K562 (cell line): ENCODE measurements at regions not wholly inside any gene's neighbourhood (a gene's known extent, or its start where the extent isn't known, plus 50 kb on each side); places are given as distances from the start of the nearest gene placed in this dataset.

Experiments
- ATAC-seq: fragments of 200-7000 bp; cut with Tn5 transposase; 3 replicates; pipeline ENCODE4 v1.9.1; 2020; ENCODE audit warnings: moderate library complexity
- BruUV-seq: library from RNA; stranded (reverse); fragments of 400-500 nt; replicated peaks from 2 replicates; lab custom pipeline; 2021; lab: Mats Ljungman, UMichigan
- CTCF ChIA-PET: fragments of 300-600 bp; formaldehyde crosslinking; extraction: SDS; loops from one replicate; lab custom pipeline; 2021; ENCODE audit warnings: low intra/inter-chr PET ratio; lab: Yijun Ruan, JAX
- POLR2A ChIA-PET: fragments of 300-600, 350-650 bp; sonication (Branson Sonifier 250); formaldehyde crosslinking; extraction: SDS; loops from one replicate; lab custom pipeline; 2021; ENCODE audit warnings: antibody characterized with exemption, inconsistent platforms; lab: Yijun Ruan, JAX
- DNase-seq, 4 experiments: peaks; one replicate each; pipeline versions ENCODE4 v3.0.0 to v3.0.0-alpha.2; 2011 to 2018; ENCODE audit warnings: low spot score in 3 of 4, mixed read lengths in 3 of 4; ENCODE audit errors: extremely low read depth in 1 of 4
- FAIRE-seq: peaks from 2 replicates; lab custom pipeline; 2011; peaks lifted over from hg19 to GRCh38; lab: Jason Lieb, UNC
- H2AFZ ChIP-seq: 2 replicates; pipeline ENCODE4 v1.6.0; 2011; ENCODE audit warnings: low read depth, low read length, control low read depth, inconsistent platforms
- H3K27ac ChIP-seq: fragments of 200-600 bp; 3 replicates; pipeline ENCODE4 v1.8.0; 2011; ENCODE audit warnings: low read depth, mild to moderate bottlenecking, control low read depth, inconsistent platforms, low read length, moderate library complexity, mixed read lengths; ENCODE audit errors: extremely low read depth
- H3K27me3 ChIP-seq, 2 experiments: fragments of 300-600 bp in 1 of 2; 2 replicates in 1 of 2; 3 replicates in 1 of 2; pipeline versions ENCODE4 v1.6.0 to v1.8.0; 2011; ENCODE audit warnings: inconsistent platforms in 2 of 2, low read length in 2 of 2, mild to moderate bottlenecking in 1 of 2, mixed read lengths in 1 of 2, moderate library complexity in 1 of 2; ENCODE audit not compliant: control insufficient read depth in 2 of 2, insufficient read depth in 2 of 2
- H3K36me3 ChIP-seq: fragments of 300-600 bp; 3 replicates; pipeline ENCODE4 v1.8.0; 2011; ENCODE audit warnings: mild to moderate bottlenecking, low read length, inconsistent platforms; ENCODE audit not compliant: control insufficient read depth, insufficient read depth
- H3K4me1 ChIP-seq, 2 experiments: fragments of 200-600 bp in 1 of 2; replicated peaks in 1 of 2; 2 replicates in 1 of 2; 3 replicates in 1 of 2; pipeline versions ENCODE4 v1.5.1 to v1.8.0; 2011; ENCODE audit warnings: inconsistent platforms in 2 of 2, low read length in 2 of 2, mild to moderate bottlenecking in 1 of 2, mixed read lengths in 1 of 2, moderate library complexity in 1 of 2; ENCODE audit not compliant: control insufficient read depth in 2 of 2, insufficient read depth in 2 of 2
- H3K4me2 ChIP-seq: 2 replicates; pipeline ENCODE4 v1.6.1; 2011; ENCODE audit warnings: low read length, control low read depth, inconsistent platforms, mixed read lengths; ENCODE audit not compliant: insufficient read depth
- H3K4me3 ChIP-seq: fragments of 200-600 bp; sonication (generic), shearing (Covaris generic); 2 replicates; pipeline ENCODE4 v1.5.1; 2016; ENCODE audit warnings: control low read depth, inconsistent platforms
- H3K79me2 ChIP-seq: fragments of 200-600 bp; 3 replicates; pipeline ENCODE4 v1.8.0; 2011; ENCODE audit warnings: low read length, inconsistent platforms; ENCODE audit not compliant: control insufficient read depth, insufficient read depth
- H3K9ac ChIP-seq, 2 experiments: 2 replicates each; pipeline versions ENCODE4 v1.6.0 to v1.6.1; 2011; ENCODE audit warnings: low read depth in 2 of 2, low read length in 2 of 2, control low read depth in 1 of 2, inconsistent platforms in 1 of 2, mild to moderate bottlenecking in 1 of 2, mixed read lengths in 1 of 2; ENCODE audit not compliant: insufficient read depth in 1 of 2
- H3K9me1 ChIP-seq: one replicate; pipeline ENCODE4 v1.6.0; 2011; ENCODE audit warnings: inconsistent platforms, mild to moderate bottlenecking, low read length, moderate library complexity; ENCODE audit not compliant: control insufficient read depth, insufficient read depth
- H3K9me3 ChIP-seq: replicated peaks from 2 replicates; pipeline ENCODE4 v1.5.1; 2011; ENCODE audit warnings: low read depth, low read length, inconsistent platforms; ENCODE audit not compliant: control insufficient read depth, insufficient read depth
- H4K20me1 ChIP-seq: replicated peaks from 2 replicates; pipeline ENCODE4 v1.6.1; 2011; ENCODE audit warnings: low read length, inconsistent platforms, mixed read lengths; ENCODE audit not compliant: control insufficient read depth, insufficient read depth
- BACH1 ChIP-seq: fragments of 200-800 bp; sonication (Bioruptor generic); IDR thresholded peaks from 2 replicates; pipeline ENCODE4 v1.6.1; 2016; ENCODE audit warnings: missing genetic modification characterization, missing compliant biosample characterization
- PHF20 ChIP-seq: fragments of 450-650 bp; IDR thresholded peaks from 2 replicates; pipeline ENCODE4 v1.6.1; 2018; ENCODE audit not compliant: partially characterized antibody
- RB1 ChIP-seq: fragments of 450-650 bp; IDR thresholded peaks from 2 replicates; pipeline ENCODE4 v1.6.1; 2017; ENCODE audit warnings: low read depth, mild to moderate bottlenecking
- SP2 ChIP-seq: IDR thresholded peaks from 2 replicates; pipeline ENCODE4 v1.6.1; 2011; ENCODE audit warnings: mild to moderate bottlenecking, low read depth, low read length, moderate library complexity; ENCODE audit not compliant: poor library complexity, severe bottlenecking; ENCODE audit errors: extremely low read depth
- SRF ChIP-seq, 2 experiments: fragments of 250-450, 450-650 bp in 1 of 2; sonication (Bioruptor Pico) in 1 of 2; sonication (generic) in 1 of 2; formaldehyde crosslinking; IDR thresholded peaks; 2 replicates each; pipeline versions ENCODE4 v1.5.0 to v1.5.1; 2020 to 2022; ENCODE audit warnings: mild to moderate bottlenecking in 1 of 2, missing genetic modification reagents in 1 of 2
- TCF15 ChIP-seq: fragments of 250-450 bp; sonication (Bioruptor Pico); IDR thresholded peaks from 2 replicates; pipeline ENCODE4 v1.8.0; 2022; ENCODE audit warnings: moderate library complexity, mild to moderate bottlenecking, inconsistent platforms
- ZNF592 ChIP-seq: fragments of 450-650 bp; IDR thresholded peaks from 2 replicates; pipeline ENCODE4 v1.6.1; 2017; ENCODE audit warnings: antibody characterized with exemption, mild to moderate bottlenecking
- ZNF644 ChIP-seq: fragments of 200-800 bp; sonication (Bioruptor generic); IDR thresholded peaks from 2 replicates; pipeline ENCODE4 v1.6.1; 2016; ENCODE audit warnings: low read depth, missing genetic modification characterization, missing compliant biosample characterization
- WGBS: fragments of 100-300 bp; shearing (Covaris generic); methylation state at CpG from one replicate; pipeline ENCODE4 v1.1.6; 2016; ENCODE audit warnings: low coverage, mixed read lengths; ENCODE audit not compliant: insufficient coverage; ENCODE audit errors: missing lambda C conversion rate; 5-methylcytosine and 5-hydroxymethylcytosine counted together
- in situ Hi-C: fragments of 300-500 bp; cut with MboI; formaldehyde crosslinking; loops from 4 replicates; pipeline ENCODE4 v1.15.0; 2018; ENCODE audit warnings: inconsistent platforms, mixed read lengths
- intact Hi-C: fragments of 100-400 bp; cut with micrococcal nuclease; formaldehyde crosslinking; loops from 2 replicates; pipeline ENCODE4 v1.14.2; 2022
- TF ChIP-seq, protein P1 (sequence below): sonication (generic); formaldehyde crosslinking; IDR thresholded peaks from 2 replicates; pipeline ENCODE4 v1.8.0; 2022; ENCODE audit warnings: missing genetic modification reagents, mild to moderate bottlenecking, borderline replicate concordance
- TF ChIP-seq, protein P2 (sequence below): fragments of 450-650 bp; IDR thresholded peaks from 2 replicates; pipeline ENCODE4 v1.6.1; 2017; ENCODE audit warnings: antibody characterized with exemption

GRCh38 chr15:26083896-26084295 lies 220.8 kb upstream of the ATP10A start:
- no peak overlapping the region for H3K4me2 ChIP-seq
- H3K79me2 ChIP-seq, result no peaks in the 10 kb centered on the region
- no peaks in the 10 kb centered on the region for H4K20me1 ChIP-seq
- ATAC-seq (no peak), FAIRE-seq (no peak), DNase-seq (peak in 1 of 4 experiments; percentile 10)
- H3K9ac ChIP-seq, result no peak overlapping the region
- no peak overlapping the region for H3K27ac ChIP-seq
- H3K9me1 ChIP-seq, result peaks cover 2% of the 10 kb centered on the region
- H3K4me3 ChIP-seq, result no peak overlapping the region
- intact Hi-C loops (no loop called here), in situ Hi-C loops (no loop called here)
- 8% methylated on average over 2 of the region's 2 CpGs for WGBS
- no peaks in the 10 kb centered on the region for H3K27me3 ChIP-seq
- POLR2A ChIA-PET, result no interaction called here
- H3K9me3 ChIP-seq, result no peaks in the 10 kb centered on the region
- no peaks in the 10 kb centered on the region for H3K36me3 ChIP-seq
- peaks cover 0 to 4% of the 10 kb centered on the region in 2 experiments; a peak in 3 of 5 replicates for H3K4me1 ChIP-seq
- no TSS peak for BruUV-seq
- CTCF ChIA-PET, result no interaction called here
- no peak overlapping the region for H2AFZ ChIP-seq
- no peak for TF ChIP-seq ZNF644
- TF ChIP-seq, protein P1, sequence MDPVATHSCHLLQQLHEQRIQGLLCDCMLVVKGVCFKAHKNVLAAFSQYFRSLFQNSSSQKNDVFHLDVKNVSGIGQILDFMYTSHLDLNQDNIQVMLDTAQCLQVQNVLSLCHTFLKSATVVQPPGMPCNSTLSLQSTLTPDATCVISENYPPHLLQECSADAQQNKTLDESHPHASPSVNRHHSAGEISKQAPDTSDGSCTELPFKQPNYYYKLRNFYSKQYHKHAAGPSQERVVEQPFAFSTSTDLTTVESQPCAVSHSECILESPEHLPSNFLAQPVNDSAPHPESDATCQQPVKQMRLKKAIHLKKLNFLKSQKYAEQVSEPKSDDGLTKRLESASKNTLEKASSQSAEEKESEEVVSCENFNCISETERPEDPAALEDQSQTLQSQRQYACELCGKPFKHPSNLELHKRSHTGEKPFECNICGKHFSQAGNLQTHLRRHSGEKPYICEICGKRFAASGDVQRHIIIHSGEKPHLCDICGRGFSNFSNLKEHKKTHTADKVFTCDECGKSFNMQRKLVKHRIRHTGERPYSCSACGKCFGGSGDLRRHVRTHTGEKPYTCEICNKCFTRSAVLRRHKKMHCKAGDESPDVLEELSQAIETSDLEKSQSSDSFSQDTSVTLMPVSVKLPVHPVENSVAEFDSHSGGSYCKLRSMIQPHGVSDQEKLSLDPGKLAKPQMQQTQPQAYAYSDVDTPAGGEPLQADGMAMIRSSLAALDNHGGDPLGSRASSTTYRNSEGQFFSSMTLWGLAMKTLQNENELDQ (CRISPR knock-in tag), result no peak
- no peak for TF ChIP-seq SP2
- TF ChIP-seq, protein P2, sequence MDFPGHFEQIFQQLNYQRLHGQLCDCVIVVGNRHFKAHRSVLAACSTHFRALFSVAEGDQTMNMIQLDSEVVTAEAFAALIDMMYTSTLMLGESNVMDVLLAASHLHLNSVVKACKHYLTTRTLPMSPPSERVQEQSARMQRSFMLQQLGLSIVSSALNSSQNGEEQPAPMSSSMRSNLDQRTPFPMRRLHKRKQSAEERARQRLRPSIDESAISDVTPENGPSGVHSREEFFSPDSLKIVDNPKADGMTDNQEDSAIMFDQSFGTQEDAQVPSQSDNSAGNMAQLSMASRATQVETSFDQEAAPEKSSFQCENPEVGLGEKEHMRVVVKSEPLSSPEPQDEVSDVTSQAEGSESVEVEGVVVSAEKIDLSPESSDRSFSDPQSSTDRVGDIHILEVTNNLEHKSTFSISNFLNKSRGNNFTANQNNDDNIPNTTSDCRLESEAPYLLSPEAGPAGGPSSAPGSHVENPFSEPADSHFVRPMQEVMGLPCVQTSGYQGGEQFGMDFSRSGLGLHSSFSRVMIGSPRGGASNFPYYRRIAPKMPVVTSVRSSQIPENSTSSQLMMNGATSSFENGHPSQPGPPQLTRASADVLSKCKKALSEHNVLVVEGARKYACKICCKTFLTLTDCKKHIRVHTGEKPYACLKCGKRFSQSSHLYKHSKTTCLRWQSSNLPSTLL, result no peak
- TF ChIP-seq RB1, result no peak
- TF ChIP-seq ZNF592, result no peak
- no peak for TF ChIP-seq BACH1 (tag)
- no peak for TF ChIP-seq SRF (CRISPR knock-in tag; IDR thresholded peaks at IDR 0.05)
- TF ChIP-seq PHF20, result no peak
- no peak for TF ChIP-seq TCF15 (CRISPR knock-in tag)
